GM19395 (cell line): ENCODE measurements at regions not wholly inside any gene's neighbourhood (a gene's known extent, or its start where the extent isn't known, plus 50 kb on each side); places are given as distances from the start of the nearest gene placed in this dataset.

ENCODE experiments used
- ATAC-seq: cut with Tn5 transposase; IDR thresholded peaks from one replicate; pipeline ENCODE4 v1.9.1; 2021; ENCODE audit warnings: mild to moderate bottlenecking, moderate library complexity; ENCODE audit not compliant: unreplicated experiment

DNA sequence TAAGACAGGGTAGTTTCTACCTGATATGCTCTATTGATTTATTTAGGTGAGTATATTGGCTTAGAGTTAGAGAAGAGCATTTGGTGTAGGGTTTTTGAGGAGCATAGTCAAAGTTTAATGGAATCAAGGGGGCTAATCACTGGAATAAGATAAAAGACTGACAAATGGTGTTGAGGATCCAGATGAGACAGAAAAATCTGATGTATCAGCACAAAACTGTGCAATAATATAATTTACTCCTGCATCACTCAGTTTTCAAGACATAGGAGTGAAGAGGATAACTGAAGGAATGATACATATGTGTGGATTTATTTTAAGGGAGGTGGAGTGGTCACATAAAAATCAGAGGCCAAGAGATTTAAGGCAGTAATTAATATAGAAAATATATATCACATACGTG, 339.2 kb downstream of the NYAP2 start:
- no peak for ATAC-seq

DNA sequence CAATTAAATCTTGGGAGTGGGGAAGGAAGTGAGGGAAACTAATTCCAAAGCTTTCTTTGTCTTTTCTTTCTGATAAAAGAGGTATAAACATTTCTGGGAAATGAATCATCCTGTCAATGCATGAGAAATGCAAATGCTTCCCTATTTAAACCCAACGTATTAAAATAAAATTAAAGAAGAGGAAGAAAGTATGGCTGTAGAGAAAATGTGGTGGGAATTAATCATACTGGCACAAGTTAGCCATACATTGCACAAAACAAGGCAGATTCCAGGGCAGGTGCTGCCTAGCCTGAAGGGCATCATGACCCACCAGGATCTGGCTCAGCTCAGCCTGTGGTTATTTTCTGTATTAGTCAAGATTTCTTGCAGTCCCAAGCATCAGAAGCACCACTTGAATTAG, 338.0 kb downstream of the NYAP2 start:
- ATAC-seq, result no peak

DNA sequence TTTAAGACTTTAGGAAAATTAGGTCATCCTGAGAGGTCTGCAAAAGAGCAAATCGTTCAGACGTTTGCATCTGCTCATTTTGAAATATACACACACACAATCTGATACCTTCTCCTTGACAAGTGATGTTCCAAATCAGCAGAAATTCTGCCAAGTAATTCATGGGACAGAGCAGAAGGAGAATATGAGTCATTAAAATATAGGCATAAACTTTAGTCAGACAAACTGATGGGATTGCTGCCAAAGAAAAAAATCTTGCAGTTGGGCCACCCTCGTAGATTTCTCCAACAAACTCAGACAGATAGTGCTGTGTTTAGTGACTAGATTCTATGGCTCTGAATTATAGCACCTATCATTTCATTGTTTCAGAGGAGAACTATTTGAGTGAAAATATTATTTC, 336.3 kb downstream of the NYAP2 start:
- no peak for ATAC-seq

DNA sequence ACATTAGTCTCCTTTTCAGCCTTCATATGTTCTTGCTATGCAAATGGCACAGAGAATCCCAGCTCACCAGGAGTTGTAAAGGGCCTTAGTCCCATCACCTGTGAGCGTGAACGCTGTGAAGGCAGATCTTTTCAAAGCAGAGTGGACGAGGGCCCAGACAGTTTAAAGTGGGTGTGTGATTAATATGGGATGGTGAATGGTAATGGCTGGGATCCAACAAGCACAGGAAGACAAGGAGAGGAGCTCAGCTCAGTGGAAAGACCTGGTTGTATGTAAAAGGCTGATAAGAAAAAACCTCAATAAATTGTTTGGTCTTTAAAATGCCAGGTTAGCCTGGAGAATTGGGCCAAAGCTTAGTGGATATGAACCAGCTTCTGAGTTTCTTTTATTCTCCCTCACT, 326.2 kb downstream of the NYAP2 start:
- no peak for ATAC-seq
